Retinal pigment epithelial cell (primary cell): ENCODE measurements at regions not wholly inside any gene's neighbourhood (a gene's known extent, or its start where the extent isn't known, plus 50 kb on each side); places are given as distances from the start of the nearest gene placed in this dataset.

Experiments
- DNase-seq: peaks from one replicate; pipeline ENCODE4 v3.0.0-alpha.2; 2010; ENCODE audit warnings: low read depth
- H3K4me3 ChIP-seq: 2 replicates; pipeline ENCODE4 v1.5.1; 2011; ENCODE audit warnings: mild to moderate bottlenecking, low read length, control low read depth, moderate library complexity
- CTCF ChIP-seq: conservative IDR thresholded peaks from 2 replicates; pipeline ENCODE4 v1.5.1; 2011; ENCODE audit warnings: low read depth, low read length, control low read depth, inconsistent platforms

GRCh38 chr12:4214877-4215228 is 58.7 kb upstream of the CCND2 start:
- TF ChIP-seq CTCF, result no peak
- H3K4me3 ChIP-seq, result no peak overlapping the region
- DNase-seq, result no peak

GRCh38 chr12:4213471-4213870 is 60.1 kb upstream of the CCND2 start:
- DNase-seq, result no peak
- no peak for TF ChIP-seq CTCF
- no peak overlapping the region for H3K4me3 ChIP-seq

GRCh38 chr12:4212845-4213244 is 60.7 kb upstream of the CCND2 start:
- no peak overlapping the region for H3K4me3 ChIP-seq
- no peak for DNase-seq
- no peak for TF ChIP-seq CTCF

GRCh38 chr12:4211372-4211771 is 62.2 kb upstream of the CCND2 start:
- no peak for TF ChIP-seq CTCF
- no peak overlapping the region for H3K4me3 ChIP-seq
- DNase-seq, result no peak

- DNase-seq, result no peak
Measured at GRCh38 chr12:4210183-4210582, 63.4 kb upstream of the CCND2 start.

GRCh38 chr12:4206470-4206869 is 67.1 kb upstream of the CCND2 start:
- H3K4me3 ChIP-seq, result no peak overlapping the region
- no peak for TF ChIP-seq CTCF
- no peak for DNase-seq

More at GRCh38 chr12:4210183-4210582, 63.4 kb upstream of the CCND2 start:
- no peak overlapping the region for H3K4me3 ChIP-seq
- no peak for TF ChIP-seq CTCF

- DNase-seq, result no peak
- H3K4me3 ChIP-seq, result no peak overlapping the region
- no peak for TF ChIP-seq CTCF
Measured at GRCh38 chr12:4203772-4204376, 69.7 kb upstream of the CCND2 start.
